ENCODE measurements at regions not wholly inside any gene's neighbourhood (a gene's known extent, or its start where the extent isn't known, plus 50 kb on each side); places are given as distances from the start of the nearest gene placed in this dataset.

GRCh38 chr14:41037388-41037787, 569.3 kb upstream of the LRFN5 start:
- whole genome bisulfite sequencing, 2 experiments (ENCODE audit: insufficient coverage in 2 of 2): 100% methylated on average over 1 to 2 of the region's 3 CpGs
- no peaks in the 10 kb centered on the region for H3K36me3 ChIP-seq (ENCODE audit: control insufficient read depth, insufficient read depth, low read length)
- no peaks in the 10 kb centered on the region for H3K4me1 ChIP-seq (ENCODE audit: control insufficient read depth, insufficient read depth, low read length, poor library complexity, severe bottlenecking)
- H3K9me3 ChIP-seq (ENCODE audit: control insufficient read depth, low read length): no peaks in the 10 kb centered on the region
- H3K27ac ChIP-seq (ENCODE audit: low read depth, low read length, severe bottlenecking): no peak overlapping the region
- H3K4me3 ChIP-seq (ENCODE audit: extremely low read depth, insufficient read depth, low read length, poor library complexity, severe bottlenecking): no peak overlapping the region

GRCh38 chr14:41034969-41035368, 571.7 kb upstream of the LRFN5 start:
- Histone ChIP-seq H3K4me1 (ENCODE audit: control insufficient read depth, insufficient read depth, low read length, poor library complexity, severe bottlenecking) (no peaks in the 10 kb centered on the region), H3K27ac (ENCODE audit: low read depth, low read length, severe bottlenecking) (no peak overlapping the region), H3K4me3 (ENCODE audit: extremely low read depth, insufficient read depth, low read length, poor library complexity, severe bottlenecking) (no peak overlapping the region), H3K9me3 (ENCODE audit: control insufficient read depth, low read length) (no peaks in the 10 kb centered on the region), H3K36me3 (ENCODE audit: control insufficient read depth, insufficient read depth, low read length) (no peaks in the 10 kb centered on the region)
- no CpG with 5 or more reads among the region's 1 CpG for WGBS, 2 experiments (ENCODE audit: insufficient coverage in 2 of 2)

DNA sequence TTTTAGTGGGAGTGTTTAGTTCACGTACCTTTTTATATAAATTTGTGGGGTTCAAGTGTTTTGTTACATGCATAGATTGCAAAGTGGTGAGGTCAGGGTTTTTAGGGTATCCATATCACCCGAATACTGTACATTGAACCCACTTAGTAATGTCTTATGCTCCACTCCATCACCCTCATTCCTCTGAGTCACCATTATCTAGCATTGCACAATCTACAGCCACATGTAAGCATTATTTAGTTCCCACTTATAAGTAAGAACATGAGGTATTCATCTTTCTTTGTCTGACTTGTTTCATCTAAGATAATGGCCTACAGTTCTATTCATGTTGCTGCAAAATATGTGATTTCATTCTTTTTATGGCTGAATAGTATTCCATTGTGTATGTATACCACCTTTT, 583.7 kb upstream of the LRFN5 start:
- Histone ChIP-seq H3K27ac (ENCODE audit: low read depth, low read length, severe bottlenecking) (no peak overlapping the region), H3K9me3 (ENCODE audit: control insufficient read depth, low read length) (no peaks in the 10 kb centered on the region), H3K36me3 (ENCODE audit: control insufficient read depth, insufficient read depth, low read length) (no peaks in the 10 kb centered on the region), H3K4me1 (ENCODE audit: control insufficient read depth, insufficient read depth, low read length, poor library complexity, severe bottlenecking) (no peaks in the 10 kb centered on the region), H3K4me3 (ENCODE audit: extremely low read depth, insufficient read depth, low read length, poor library complexity, severe bottlenecking) (no peak overlapping the region)
- WGBS, 2 experiments (ENCODE audit: insufficient coverage in 2 of 2): no CpG with 5 or more reads among the region's 2 CpGs

DNA sequence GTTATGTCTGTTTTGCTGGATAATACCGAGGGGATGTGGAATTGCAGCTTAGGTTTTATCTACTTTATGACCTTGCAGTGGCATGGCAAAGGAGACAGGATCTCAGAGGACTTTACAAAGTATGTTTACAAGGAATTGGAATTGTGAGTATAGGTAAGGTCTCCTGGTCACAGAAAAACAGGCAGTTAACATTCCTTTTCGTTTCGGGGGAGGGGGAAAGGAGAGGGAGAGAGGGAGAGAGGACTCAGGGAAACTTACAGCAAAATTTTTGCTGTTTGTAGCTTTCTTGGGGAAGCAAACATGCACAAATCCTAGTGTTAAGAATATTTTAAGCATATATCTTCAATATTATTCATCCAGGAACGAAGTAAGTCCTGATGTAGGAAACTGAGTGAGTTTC, 590.5 kb upstream of the LRFN5 start:
- no peak overlapping the region for H3K27ac ChIP-seq (ENCODE audit: low read depth, low read length, severe bottlenecking)
- H3K4me3 ChIP-seq (ENCODE audit: extremely low read depth, insufficient read depth, low read length, poor library complexity, severe bottlenecking): no peak overlapping the region
- WGBS, 2 experiments (ENCODE audit: insufficient coverage in 2 of 2): 60 to 70% methylated on average over 2 to 3 of the region's 4 CpGs
- H3K4me1 ChIP-seq (ENCODE audit: control insufficient read depth, insufficient read depth, low read length, poor library complexity, severe bottlenecking): no peaks in the 10 kb centered on the region
- H3K9me3 ChIP-seq (ENCODE audit: control insufficient read depth, low read length): no peaks in the 10 kb centered on the region
- H3K36me3 ChIP-seq (ENCODE audit: control insufficient read depth, insufficient read depth, low read length): no peaks in the 10 kb centered on the region

DNA sequence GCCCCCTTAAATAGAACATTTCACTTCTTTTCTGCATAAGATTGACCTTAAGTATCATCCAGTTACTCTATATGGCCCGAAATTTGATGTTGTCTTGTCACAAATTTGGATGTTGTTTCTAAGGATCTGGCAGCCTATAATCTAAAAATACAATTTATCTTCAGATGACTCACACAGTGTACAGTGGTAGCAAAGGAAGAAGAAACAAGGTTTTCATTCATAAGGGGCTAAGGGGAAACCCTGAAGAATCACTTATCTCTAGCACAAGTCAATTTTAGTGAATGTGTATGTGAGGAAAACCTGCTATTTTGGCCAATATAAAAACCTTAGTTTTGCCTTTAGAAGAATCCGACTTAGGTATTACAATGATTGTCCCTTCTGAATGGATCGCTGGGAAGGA, 606.3 kb upstream of the LRFN5 start:
- 100% methylated on average over 1 of the region's 3 CpGs for WGBS, 2 experiments (ENCODE audit: insufficient coverage in 2 of 2)
- no peak overlapping the region for H3K4me3 ChIP-seq (ENCODE audit: extremely low read depth, insufficient read depth, low read length, poor library complexity, severe bottlenecking)
- no peaks in the 10 kb centered on the region for H3K9me3 ChIP-seq (ENCODE audit: control insufficient read depth, low read length)
- no peaks in the 10 kb centered on the region for H3K36me3 ChIP-seq (ENCODE audit: control insufficient read depth, insufficient read depth, low read length)
- peak overlapping the region; percentile 60 for H3K27ac ChIP-seq (ENCODE audit: low read depth, low read length, severe bottlenecking)
- H3K4me1 ChIP-seq (ENCODE audit: control insufficient read depth, insufficient read depth, low read length, poor library complexity, severe bottlenecking): peaks cover 2% of the 10 kb centered on the region

- no peaks in the 10 kb centered on the region for H3K36me3 ChIP-seq (ENCODE audit: control insufficient read depth, insufficient read depth, low read length)
- no CpG with 5 or more reads among the region's 1 CpG for WGBS, 2 experiments (ENCODE audit: insufficient coverage in 2 of 2)
- H3K9me3 ChIP-seq (ENCODE audit: control insufficient read depth, low read length): no peaks in the 10 kb centered on the region
- H3K4me3 ChIP-seq (ENCODE audit: extremely low read depth, insufficient read depth, low read length, poor library complexity, severe bottlenecking): no peak overlapping the region
- no peaks in the 10 kb centered on the region for H3K4me1 ChIP-seq (ENCODE audit: control insufficient read depth, insufficient read depth, low read length, poor library complexity, severe bottlenecking)
- H3K27ac ChIP-seq (ENCODE audit: low read depth, low read length, severe bottlenecking): no peak overlapping the region
Observed at GRCh38 chr14:40989260-40989659, 617.4 kb upstream of the LRFN5 start.

- 60 to 100% methylated on average over 1 of the region's 3 CpGs for WGBS, 2 experiments (ENCODE audit: insufficient coverage in 2 of 2)
- Histone ChIP-seq H3K27ac (ENCODE audit: low read depth, low read length, severe bottlenecking) (no peak overlapping the region), H3K9me3 (ENCODE audit: control insufficient read depth, low read length) (no peaks in the 10 kb centered on the region), H3K4me1 (ENCODE audit: control insufficient read depth, insufficient read depth, low read length, poor library complexity, severe bottlenecking) (no peaks in the 10 kb centered on the region), H3K36me3 (ENCODE audit: control insufficient read depth, insufficient read depth, low read length) (no peaks in the 10 kb centered on the region), H3K4me3 (ENCODE audit: extremely low read depth, insufficient read depth, low read length, poor library complexity, severe bottlenecking) (no peak overlapping the region)
Observed at GRCh38 chr14:40987481-40987880, 619.2 kb upstream of the LRFN5 start.

- H3K9me3 ChIP-seq (ENCODE audit: control insufficient read depth, low read length): no peaks in the 10 kb centered on the region
- WGBS, 2 experiments (ENCODE audit: insufficient coverage in 2 of 2): 90% methylated on average over 1 of the region's 1 CpG; no CpG with 5 or more reads in 1 of the 2 experiments
- no peaks in the 10 kb centered on the region for H3K36me3 ChIP-seq (ENCODE audit: control insufficient read depth, insufficient read depth, low read length)
- no peak overlapping the region for H3K4me3 ChIP-seq (ENCODE audit: extremely low read depth, insufficient read depth, low read length, poor library complexity, severe bottlenecking)
- H3K27ac ChIP-seq (ENCODE audit: low read depth, low read length, severe bottlenecking): no peak overlapping the region
- H3K4me1 ChIP-seq (ENCODE audit: control insufficient read depth, insufficient read depth, low read length, poor library complexity, severe bottlenecking): no peaks in the 10 kb centered on the region
Observed at GRCh38 chr14:40986655-40987054, 620.0 kb upstream of the LRFN5 start.

DNA sequence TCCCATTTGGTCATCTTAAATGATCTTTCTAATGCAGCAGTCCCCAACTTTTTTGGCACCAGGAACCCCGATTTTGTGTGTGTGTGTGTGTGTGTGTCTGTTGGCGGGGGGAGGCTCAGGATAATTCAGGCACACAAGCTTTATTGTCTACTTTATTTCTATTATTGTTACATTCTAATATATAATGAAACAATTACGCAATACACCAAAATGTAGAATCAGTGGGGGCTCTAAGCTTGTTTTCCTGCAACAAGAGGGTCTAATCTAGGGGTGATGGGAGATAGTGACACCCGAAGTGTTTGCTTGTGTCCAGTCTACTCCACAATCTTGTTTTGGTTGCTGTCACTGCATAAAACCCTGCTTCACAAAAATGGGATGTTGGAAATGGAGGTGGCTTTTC, 621.1 kb upstream of the LRFN5 start:
- H3K4me1 ChIP-seq (ENCODE audit: control insufficient read depth, insufficient read depth, low read length, poor library complexity, severe bottlenecking): no peaks in the 10 kb centered on the region
- no CpG with 5 or more reads among the region's 4 CpGs for WGBS, 2 experiments (ENCODE audit: insufficient coverage in 2 of 2)

DNA sequence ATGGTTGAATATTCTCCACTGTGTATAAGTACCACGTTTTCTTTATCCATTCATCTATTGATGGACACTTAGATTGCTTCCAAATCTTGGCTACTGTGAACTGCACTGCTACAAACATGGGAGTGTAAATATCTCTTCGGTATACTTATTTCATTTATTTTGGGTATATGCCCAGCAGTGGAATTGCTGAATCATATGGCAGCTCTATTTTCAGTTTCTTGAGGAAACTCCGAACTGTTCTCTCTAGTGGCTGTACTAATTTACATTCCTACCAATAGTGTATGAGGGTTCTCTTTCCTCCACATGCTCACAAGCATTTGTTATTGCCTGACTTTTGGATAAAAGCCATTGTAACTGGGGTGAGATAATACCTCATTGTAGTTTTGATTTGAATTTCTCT, 623.1 kb upstream of the LRFN5 start:
- H3K27ac ChIP-seq (ENCODE audit: low read depth, low read length, severe bottlenecking): no peak overlapping the region
- H3K9me3 ChIP-seq (ENCODE audit: control insufficient read depth, low read length): no peaks in the 10 kb centered on the region
- H3K4me3 ChIP-seq (ENCODE audit: extremely low read depth, insufficient read depth, low read length, poor library complexity, severe bottlenecking): no peak overlapping the region
- H3K36me3 ChIP-seq (ENCODE audit: control insufficient read depth, insufficient read depth, low read length): no peaks in the 10 kb centered on the region
- 100% methylated on average over 2 of the region's 3 CpGs; no CpG with 5 or more reads in 1 of the 2 experiments for WGBS, 2 experiments (ENCODE audit: insufficient coverage in 2 of 2)
- H3K4me1 ChIP-seq (ENCODE audit: control insufficient read depth, insufficient read depth, low read length, poor library complexity, severe bottlenecking): no peaks in the 10 kb centered on the region

More for the DNA sequence above, 621.1 kb upstream of the LRFN5 start:
- H3K27ac ChIP-seq (ENCODE audit: low read depth, low read length, severe bottlenecking): no peak overlapping the region
- no peaks in the 10 kb centered on the region for H3K9me3 ChIP-seq (ENCODE audit: control insufficient read depth, low read length)
- no peaks in the 10 kb centered on the region for H3K36me3 ChIP-seq (ENCODE audit: control insufficient read depth, insufficient read depth, low read length)
- no peak overlapping the region for H3K4me3 ChIP-seq (ENCODE audit: extremely low read depth, insufficient read depth, low read length, poor library complexity, severe bottlenecking)

DNA sequence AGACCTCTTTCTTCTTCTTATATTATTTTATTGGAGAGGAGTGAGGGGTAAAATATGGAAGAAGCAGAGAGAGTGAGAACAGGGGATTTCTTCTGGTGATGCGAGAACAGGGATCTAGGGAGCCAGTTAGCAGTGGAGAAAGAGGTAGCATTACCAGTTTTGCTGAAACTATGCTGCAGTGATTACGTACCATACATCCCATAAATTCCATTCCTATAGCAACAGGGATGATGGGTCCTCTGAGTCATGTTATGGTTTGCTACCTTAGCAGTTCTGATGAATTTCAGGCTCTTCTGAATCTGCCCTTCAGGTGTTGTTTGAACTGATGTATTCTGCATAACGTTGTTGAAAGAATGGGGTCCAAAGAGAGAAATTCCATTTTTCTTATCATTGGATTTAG, 625.4 kb upstream of the LRFN5 start:
- WGBS, 2 experiments (ENCODE audit: insufficient coverage in 2 of 2): 100% methylated on average over 1 to 2 of the region's 3 CpGs
- H3K36me3 ChIP-seq (ENCODE audit: control insufficient read depth, insufficient read depth, low read length): no peaks in the 10 kb centered on the region
- H3K4me1 ChIP-seq (ENCODE audit: control insufficient read depth, insufficient read depth, low read length, poor library complexity, severe bottlenecking): no peaks in the 10 kb centered on the region
- no peaks in the 10 kb centered on the region for H3K9me3 ChIP-seq (ENCODE audit: control insufficient read depth, low read length)
- no peak overlapping the region for H3K27ac ChIP-seq (ENCODE audit: low read depth, low read length, severe bottlenecking)
- H3K4me3 ChIP-seq (ENCODE audit: extremely low read depth, insufficient read depth, low read length, poor library complexity, severe bottlenecking): no peak overlapping the region

All from mesodermal cell (in vitro differentiated cells).